Spleen (tissue), 7 donors: ENCODE measurements at regions not wholly inside any gene's neighbourhood (a gene's known extent, or its start where the extent isn't known, plus 50 kb on each side); places are given as distances from the start of the nearest gene placed in this dataset.

Source experiments
- POLR2AphosphoS5 ChIP-seq, 3 donors: sonication (generic); formaldehyde crosslinking; IDR thresholded peaks; one replicate each; pipeline ENCODE4 v1.5.1; 2017; ENCODE audit warnings: antibody characterized with exemption in 3 of 3
- TF ChIP-seq, protein P1 (sequence below), 11 experiments: fragments of 200-600 bp in 7 of 11; fragments of 450-650 bp in 4 of 11; sonication (generic) in 4 of 11; IDR thresholded peaks in 8 of 11; conservative IDR thresholded peaks in 3 of 11; 1 replicate in 7 of 11; 2 replicates in 4 of 11; pipeline versions ENCODE4 v1.4.0 to v1.8.0; 2016 to 2021; ENCODE audit warnings: antibody characterized with exemption in 11 of 11, inconsistent platforms in 4 of 11, mild to moderate bottlenecking in 1 of 11
- donor health status: DM: no; HTN: no; CAD: no; lungs with moderate emphysema.
- donor health status: DM: no; HTN: no; CAD: no.
- donor health status: DM: no; HTN: no; CAD: no.

GRCh38 chr3:76199382-76199781, 414.0 kb upstream of the ZNF717 start:
- TF ChIP-seq, protein P1, sequence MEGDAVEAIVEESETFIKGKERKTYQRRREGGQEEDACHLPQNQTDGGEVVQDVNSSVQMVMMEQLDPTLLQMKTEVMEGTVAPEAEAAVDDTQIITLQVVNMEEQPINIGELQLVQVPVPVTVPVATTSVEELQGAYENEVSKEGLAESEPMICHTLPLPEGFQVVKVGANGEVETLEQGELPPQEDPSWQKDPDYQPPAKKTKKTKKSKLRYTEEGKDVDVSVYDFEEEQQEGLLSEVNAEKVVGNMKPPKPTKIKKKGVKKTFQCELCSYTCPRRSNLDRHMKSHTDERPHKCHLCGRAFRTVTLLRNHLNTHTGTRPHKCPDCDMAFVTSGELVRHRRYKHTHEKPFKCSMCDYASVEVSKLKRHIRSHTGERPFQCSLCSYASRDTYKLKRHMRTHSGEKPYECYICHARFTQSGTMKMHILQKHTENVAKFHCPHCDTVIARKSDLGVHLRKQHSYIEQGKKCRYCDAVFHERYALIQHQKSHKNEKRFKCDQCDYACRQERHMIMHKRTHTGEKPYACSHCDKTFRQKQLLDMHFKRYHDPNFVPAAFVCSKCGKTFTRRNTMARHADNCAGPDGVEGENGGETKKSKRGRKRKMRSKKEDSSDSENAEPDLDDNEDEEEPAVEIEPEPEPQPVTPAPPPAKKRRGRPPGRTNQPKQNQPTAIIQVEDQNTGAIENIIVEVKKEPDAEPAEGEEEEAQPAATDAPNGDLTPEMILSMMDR (IDR thresholded peaks at IDR 0.05 in 8 of 11, conservative IDR thresholded peaks at IDR 0.05 in 3 of 11) = no peak
- TF ChIP-seq POLR2AphosphoS5 (IDR thresholded peaks at IDR 0.05) = no peak
